ENCODE measurements at regions not wholly inside any gene's neighbourhood (a gene's known extent, or its start where the extent isn't known, plus 50 kb on each side); places are given as distances from the start of the nearest gene placed in this dataset.

GRCh38 chr3:106124818-106125217, 256.0 kb upstream of the CBLB start:
- H2AFZ ChIP-seq (ENCODE audit: low read depth, low read length) = no peak overlapping the region
- TF ChIP-seq, protein P1, sequence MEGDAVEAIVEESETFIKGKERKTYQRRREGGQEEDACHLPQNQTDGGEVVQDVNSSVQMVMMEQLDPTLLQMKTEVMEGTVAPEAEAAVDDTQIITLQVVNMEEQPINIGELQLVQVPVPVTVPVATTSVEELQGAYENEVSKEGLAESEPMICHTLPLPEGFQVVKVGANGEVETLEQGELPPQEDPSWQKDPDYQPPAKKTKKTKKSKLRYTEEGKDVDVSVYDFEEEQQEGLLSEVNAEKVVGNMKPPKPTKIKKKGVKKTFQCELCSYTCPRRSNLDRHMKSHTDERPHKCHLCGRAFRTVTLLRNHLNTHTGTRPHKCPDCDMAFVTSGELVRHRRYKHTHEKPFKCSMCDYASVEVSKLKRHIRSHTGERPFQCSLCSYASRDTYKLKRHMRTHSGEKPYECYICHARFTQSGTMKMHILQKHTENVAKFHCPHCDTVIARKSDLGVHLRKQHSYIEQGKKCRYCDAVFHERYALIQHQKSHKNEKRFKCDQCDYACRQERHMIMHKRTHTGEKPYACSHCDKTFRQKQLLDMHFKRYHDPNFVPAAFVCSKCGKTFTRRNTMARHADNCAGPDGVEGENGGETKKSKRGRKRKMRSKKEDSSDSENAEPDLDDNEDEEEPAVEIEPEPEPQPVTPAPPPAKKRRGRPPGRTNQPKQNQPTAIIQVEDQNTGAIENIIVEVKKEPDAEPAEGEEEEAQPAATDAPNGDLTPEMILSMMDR (IDR thresholded peaks at IDR 0.05; ENCODE audit: low read depth, low read length) = no peak
- TF ChIP-seq EZH2phosphoT487 (IDR thresholded peaks at IDR 0.05; ENCODE audit: low read depth) = no peak

GRCh38 chr3:106125321-106125720, 256.5 kb upstream of the CBLB start:
- no peak overlapping the region for H3K27ac ChIP-seq (ENCODE audit: low read length)
- H3K79me2 ChIP-seq (ENCODE audit: low read length) = no peaks in the 10 kb centered on the region
- H2AFZ ChIP-seq (ENCODE audit: low read depth, low read length) = no peak overlapping the region
- H3K27me3 ChIP-seq (ENCODE audit: low read depth, low read length) = 0 out of 2 replicates have a peak, but pooled peaks cover 2% of the 10 kb centered on the region
- no peak for TF ChIP-seq EZH2phosphoT487 (IDR thresholded peaks at IDR 0.05; ENCODE audit: low read depth)
- TF ChIP-seq, protein P1 (IDR thresholded peaks at IDR 0.05; ENCODE audit: low read depth, low read length) = no peak
- no peak overlapping the region for H3K9ac ChIP-seq (ENCODE audit: low read length)
- H3K9me3 ChIP-seq (ENCODE audit: insufficient read depth, low read length) = no peaks in the 10 kb centered on the region
- H4K20me1 ChIP-seq (ENCODE audit: insufficient read depth, low read length) = no peaks in the 10 kb centered on the region
- no peaks in the 10 kb centered on the region; the same call in 1 of the 2 replicates for H3K4me1 ChIP-seq (ENCODE audit: low read length)
- H3K4me3 ChIP-seq (ENCODE audit: low read length) = no peak overlapping the region
- no peaks in the 10 kb centered on the region for H3K36me3 ChIP-seq (replicated peaks; ENCODE audit: low read depth, low read length)
- no peak overlapping the region for H3K4me2 ChIP-seq (ENCODE audit: low read length)

More at GRCh38 chr3:106124818-106125217, 256.0 kb upstream of the CBLB start:
- Histone ChIP-seq H4K20me1 (ENCODE audit: insufficient read depth, low read length) (no peaks in the 10 kb centered on the region), H3K9ac (ENCODE audit: low read length) (no peak overlapping the region), H3K4me1 (ENCODE audit: low read length) (peaks cover 5% of the 10 kb centered on the region; the same call in 1 of the 2 replicates), H3K79me2 (ENCODE audit: low read length) (no peaks in the 10 kb centered on the region), H3K9me3 (ENCODE audit: insufficient read depth, low read length) (no peaks in the 10 kb centered on the region), H3K4me2 (ENCODE audit: low read length) (no peak overlapping the region), H3K27me3 (ENCODE audit: low read depth, low read length) (0 out of 2 replicates have a peak, but pooled peaks cover 2% of the 10 kb centered on the region), H3K27ac (ENCODE audit: low read length) (no peak overlapping the region), H3K36me3 (replicated peaks; ENCODE audit: low read depth, low read length) (no peaks in the 10 kb centered on the region), H3K4me3 (ENCODE audit: low read length) (no peak overlapping the region)

DNA sequence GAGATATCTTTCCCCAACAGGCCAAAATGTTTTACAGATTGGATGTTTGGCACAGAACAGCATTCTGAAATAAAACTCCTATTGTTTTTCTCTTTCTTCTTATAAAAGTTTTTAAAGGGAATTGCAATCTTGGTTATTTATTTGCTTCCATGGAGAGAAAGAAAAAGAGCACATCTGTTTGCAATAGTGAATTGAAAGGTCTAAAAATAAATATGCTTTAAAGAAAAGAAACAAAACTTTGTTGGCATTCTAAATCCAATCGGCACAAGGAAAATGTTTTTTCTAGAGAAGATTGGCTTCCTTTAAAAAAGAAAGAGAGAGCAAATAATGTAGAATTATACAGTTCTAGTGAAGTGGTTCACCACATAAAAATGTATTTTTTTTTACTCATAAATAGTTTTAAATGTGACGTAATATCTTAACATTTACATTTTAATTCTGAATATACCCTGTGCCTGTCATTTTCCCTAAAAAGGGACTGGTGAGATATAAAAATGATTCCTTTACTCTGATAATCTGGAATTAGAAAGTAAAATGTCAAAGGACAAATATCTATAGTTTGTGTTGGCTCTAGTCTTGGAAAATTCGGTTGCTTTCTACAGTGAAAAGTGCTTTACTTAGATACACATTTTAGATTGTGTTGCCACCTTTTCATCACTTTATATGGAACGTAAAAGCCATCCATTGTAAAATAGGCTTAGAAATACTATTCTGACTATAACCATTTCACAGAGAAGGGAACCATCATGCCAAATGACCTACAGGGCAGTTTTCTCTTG, 257.4 kb upstream of the CBLB start:
- H4K20me1 ChIP-seq (ENCODE audit: insufficient read depth, low read length) = no peaks in the 10 kb centered on the region
- H2AFZ ChIP-seq (ENCODE audit: low read depth, low read length) = no peak overlapping the region
- TF ChIP-seq, protein P1 (IDR thresholded peaks at IDR 0.05; ENCODE audit: low read depth, low read length) = no peak
- TF ChIP-seq EZH2phosphoT487 (IDR thresholded peaks at IDR 0.05; ENCODE audit: low read depth) = no peak
- no peaks in the 10 kb centered on the region for H3K36me3 ChIP-seq (replicated peaks; ENCODE audit: low read depth, low read length)
- H3K9ac ChIP-seq (ENCODE audit: low read length) = no peak overlapping the region
- H3K27me3 ChIP-seq (ENCODE audit: low read depth, low read length) = 0 out of 2 replicates have a peak, but pooled peaks cover 2% of the 10 kb centered on the region
- H3K4me1 ChIP-seq (ENCODE audit: low read length) = no peaks in the 10 kb centered on the region
- no peak overlapping the region for H3K4me3 ChIP-seq (ENCODE audit: low read length)
- H3K27ac ChIP-seq (ENCODE audit: low read length) = no peak overlapping the region
- H3K4me2 ChIP-seq (ENCODE audit: low read length) = no peak overlapping the region
- no peaks in the 10 kb centered on the region for H3K9me3 ChIP-seq (ENCODE audit: insufficient read depth, low read length)
- no peaks in the 10 kb centered on the region for H3K79me2 ChIP-seq (ENCODE audit: low read length)

DNA sequence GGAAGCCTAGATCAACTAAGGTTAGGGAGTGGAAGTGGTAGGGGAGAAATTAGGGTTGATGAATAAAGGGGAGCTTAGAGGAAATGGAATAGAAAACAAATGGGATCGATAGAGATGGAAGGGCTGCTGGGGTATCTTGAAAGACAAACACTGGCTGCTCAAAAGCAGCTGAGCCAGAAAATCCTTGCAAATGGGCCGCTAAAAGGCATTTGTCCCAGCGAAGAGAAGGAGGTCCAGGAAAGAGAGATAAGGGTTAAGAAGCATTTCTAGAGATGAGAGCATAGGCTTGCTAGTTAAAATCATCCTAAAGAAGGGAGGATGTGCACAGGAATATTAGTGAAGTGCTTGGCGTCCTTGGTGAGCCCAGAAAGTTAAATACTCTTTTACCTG, 258.0 kb upstream of the CBLB start:
- Histone ChIP-seq H3K36me3 (replicated peaks; ENCODE audit: low read depth, low read length) (no peaks in the 10 kb centered on the region), H3K4me3 (ENCODE audit: low read length) (no peak overlapping the region), H3K4me2 (ENCODE audit: low read length) (no peak overlapping the region), H3K9me3 (ENCODE audit: insufficient read depth, low read length) (no peaks in the 10 kb centered on the region), H3K27ac (ENCODE audit: low read length) (no peak overlapping the region), H3K27me3 (ENCODE audit: low read depth, low read length) (0 out of 2 replicates have a peak, but pooled peaks cover 2% of the 10 kb centered on the region), H3K4me1 (ENCODE audit: low read length) (no peaks in the 10 kb centered on the region), H3K79me2 (ENCODE audit: low read length) (no peaks in the 10 kb centered on the region), H2AFZ (ENCODE audit: low read depth, low read length) (no peak overlapping the region), H3K9ac (ENCODE audit: low read length) (no peak overlapping the region), H4K20me1 (ENCODE audit: insufficient read depth, low read length) (no peaks in the 10 kb centered on the region)
- no peak for TF ChIP-seq EZH2phosphoT487 (IDR thresholded peaks at IDR 0.05; ENCODE audit: low read depth)
- TF ChIP-seq, protein P1 (IDR thresholded peaks at IDR 0.05; ENCODE audit: low read depth, low read length) = no peak
